ENCODE measurements at regions not wholly inside any gene's neighbourhood (a gene's known extent, or its start where the extent isn't known, plus 50 kb on each side); places are given as distances from the start of the nearest gene placed in this dataset.

DNA sequence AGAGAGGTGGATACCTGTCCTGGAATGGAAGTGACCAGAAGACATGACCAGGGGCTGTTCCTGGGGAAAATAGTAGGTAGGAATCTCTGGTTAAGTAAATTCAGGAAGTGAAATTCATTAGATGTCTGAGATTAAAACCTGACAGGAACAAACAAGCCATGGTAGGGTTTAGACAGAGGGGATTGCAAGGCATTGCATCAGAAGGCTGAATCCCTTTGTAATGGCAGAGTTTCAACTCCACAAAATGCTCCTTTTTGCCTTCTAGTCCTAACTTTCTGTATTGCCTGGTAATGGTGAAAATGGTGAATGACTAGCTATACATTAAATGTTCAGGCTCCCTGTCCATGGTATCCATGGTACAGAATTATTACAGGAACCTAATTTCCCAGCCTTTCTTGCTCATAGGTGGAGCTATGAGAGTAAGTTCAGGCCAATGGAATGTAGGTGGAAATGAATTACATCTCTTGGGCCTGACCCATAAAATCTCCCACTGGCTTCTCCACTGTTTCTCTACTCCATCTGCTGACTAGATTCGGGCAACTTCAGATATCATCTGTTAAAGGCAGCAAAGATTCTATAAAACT, 113.4 kb upstream of the CNTLN start:
- TF ChIP-seq Cebpa-rat (IDR thresholded peaks at IDR 0.05): no peak
- H3K9ac ChIP-seq: no peak overlapping the region
- no peaks in the 10 kb centered on the region for H3K27me3 ChIP-seq
- H4K20me1 ChIP-seq: no peaks in the 10 kb centered on the region
- H3K4me3 ChIP-seq: no peak overlapping the region
- no peaks in the 10 kb centered on the region for H3K36me3 ChIP-seq
- peaks cover 15% of the 10 kb centered on the region for H3K9me3 ChIP-seq
- no peak overlapping the region for H3K4me2 ChIP-seq
- no peaks in the 10 kb centered on the region for H3K4me1 ChIP-seq
- no peak overlapping the region for H3K27ac ChIP-seq

DNA sequence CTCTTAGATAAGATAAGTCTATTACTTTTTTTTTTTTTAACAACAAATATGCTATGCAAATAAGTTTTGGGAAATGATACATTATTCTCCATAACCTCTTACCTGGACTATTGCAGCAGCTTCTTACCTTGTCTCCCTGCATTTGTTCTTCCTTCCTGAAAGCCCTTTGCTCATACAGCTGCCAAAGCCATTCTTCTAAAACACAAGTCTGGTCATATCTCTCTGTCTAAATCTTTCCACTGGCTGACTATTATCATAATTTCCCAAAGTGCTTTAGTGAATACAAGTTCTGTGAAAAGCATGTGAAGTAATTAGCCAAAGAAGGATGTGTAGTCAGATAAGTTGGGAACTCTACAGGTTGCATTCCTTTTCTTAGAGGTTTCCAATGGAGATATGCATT, 115.4 kb upstream of the CNTLN start:
- Histone ChIP-seq H4K20me1 (no peaks in the 10 kb centered on the region), H3K27ac (no peak overlapping the region)

DNA sequence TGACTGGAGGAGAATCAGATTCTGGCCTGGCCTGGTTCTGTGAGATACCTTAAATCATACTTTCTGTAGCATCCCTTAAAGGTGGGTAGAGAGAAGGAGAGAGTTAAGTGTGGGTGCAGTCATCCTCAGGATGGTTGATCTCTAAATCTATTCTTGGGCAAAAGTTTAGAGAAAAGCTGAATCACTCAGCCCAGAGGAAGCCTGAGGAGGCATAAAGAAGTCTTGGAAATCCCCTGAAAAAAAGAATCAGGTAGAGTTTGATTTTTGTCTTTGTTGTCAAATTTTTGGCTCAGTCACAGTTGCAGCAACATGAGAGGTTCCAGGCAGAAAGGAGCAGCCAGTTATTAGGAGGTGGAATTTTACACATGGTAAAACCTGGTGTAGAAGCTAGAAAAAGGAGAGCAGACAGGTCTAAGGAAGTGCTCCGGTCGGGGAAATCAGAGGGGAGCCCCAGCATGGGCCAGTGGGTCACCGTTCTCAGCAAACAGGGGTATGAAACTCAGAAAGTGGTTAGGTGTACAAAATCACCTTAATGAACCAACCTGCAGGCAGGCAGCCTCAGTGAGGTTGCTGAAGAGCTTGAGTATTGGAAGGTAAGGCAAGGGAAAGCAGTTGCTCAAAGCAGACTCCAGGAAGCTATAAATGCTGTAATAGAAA, 116.2 kb upstream of the CNTLN start:
- Histone ChIP-seq H4K20me1 (no peaks in the 10 kb centered on the region), H3K4me1 (no peaks in the 10 kb centered on the region), H3K9ac (no peak overlapping the region), H3K4me2 (no peak overlapping the region), H3K9me3 (peaks cover 4% of the 10 kb centered on the region), H3K36me3 (no peaks in the 10 kb centered on the region), H3K4me3 (no peak overlapping the region), H3K27me3 (no peaks in the 10 kb centered on the region), H3K27ac (no peak overlapping the region)
- TF ChIP-seq Cebpa-rat (IDR thresholded peaks at IDR 0.05): no peak

More for the DNA sequence above, 115.4 kb upstream of the CNTLN start:
- no peak overlapping the region for H3K9ac ChIP-seq
- no peaks in the 10 kb centered on the region for H3K4me1 ChIP-seq
- no peaks in the 10 kb centered on the region for H3K27me3 ChIP-seq
- peaks cover 11% of the 10 kb centered on the region for H3K9me3 ChIP-seq
- no peaks in the 10 kb centered on the region for H3K36me3 ChIP-seq
- no peak overlapping the region for H3K4me3 ChIP-seq
- no peak for TF ChIP-seq Cebpa-rat (IDR thresholded peaks at IDR 0.05)
- H3K4me2 ChIP-seq: no peak overlapping the region

DNA sequence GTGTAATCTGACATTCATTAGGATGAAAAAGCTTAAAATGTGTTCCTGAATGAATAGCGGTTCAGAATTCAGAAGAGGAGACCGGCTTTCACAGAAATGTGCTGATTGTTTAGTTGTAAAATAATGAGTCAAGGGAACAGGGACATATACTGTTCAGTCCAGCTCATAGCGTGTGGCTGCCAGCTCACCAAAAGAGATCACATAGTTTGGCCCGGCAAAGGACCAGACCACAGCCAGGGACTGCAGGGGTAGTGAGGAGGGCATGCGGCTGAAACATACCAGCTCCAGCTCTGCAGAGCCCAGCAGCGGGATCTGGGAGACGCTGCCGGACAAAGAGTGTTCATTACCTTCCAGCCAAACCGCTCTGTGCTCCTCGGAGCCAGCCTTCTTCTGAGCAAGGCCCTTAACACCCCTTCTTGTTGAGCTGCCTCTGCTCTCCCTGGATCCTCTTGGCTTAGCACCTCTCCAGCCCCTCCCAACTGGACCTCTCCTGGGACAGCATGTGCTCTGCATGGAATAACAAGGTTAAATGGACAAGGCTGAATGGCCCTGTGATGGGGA, 116.8 kb upstream of the CNTLN start:
- Histone ChIP-seq H3K9ac (no peak overlapping the region), H3K27ac (no peak overlapping the region), H3K4me1 (no peaks in the 10 kb centered on the region), H3K9me3 (no peaks in the 10 kb centered on the region), H3K4me2 (no peak overlapping the region), H3K27me3 (no peaks in the 10 kb centered on the region), H4K20me1 (no peaks in the 10 kb centered on the region), H3K36me3 (no peaks in the 10 kb centered on the region), H3K4me3 (no peak overlapping the region)
- TF ChIP-seq Cebpa-rat (IDR thresholded peaks at IDR 0.05): no peak

DNA sequence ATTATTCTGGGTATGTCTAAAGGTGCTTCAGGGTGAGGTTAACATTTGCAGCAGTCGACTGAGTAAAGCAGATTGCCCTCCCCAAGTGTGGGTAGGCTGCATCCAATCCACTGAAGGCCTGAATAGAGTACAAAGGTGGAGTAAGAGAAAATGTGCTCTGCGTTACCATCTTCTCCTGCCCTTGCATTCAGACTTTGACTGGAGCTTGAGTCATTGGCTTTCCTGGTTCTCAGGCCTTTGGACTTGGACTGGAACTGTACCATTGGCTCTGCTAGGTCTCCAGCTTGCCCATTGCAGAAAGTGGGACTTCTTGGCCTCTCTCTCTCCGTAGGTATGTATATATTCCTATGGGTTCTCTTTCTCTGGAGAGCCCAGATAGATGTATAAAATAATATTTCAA, 120.9 kb upstream of the CNTLN start:
- Histone ChIP-seq H3K4me2 (no peak overlapping the region), H3K27ac (no peak overlapping the region), H3K4me3 (no peak overlapping the region), H3K9me3 (no peaks in the 10 kb centered on the region), H3K4me1 (no peaks in the 10 kb centered on the region), H3K27me3 (no peaks in the 10 kb centered on the region), H3K36me3 (no peaks in the 10 kb centered on the region), H4K20me1 (no peaks in the 10 kb centered on the region), H3K9ac (no peak overlapping the region)
- TF ChIP-seq Cebpa-rat (IDR thresholded peaks at IDR 0.05): no peak

DNA sequence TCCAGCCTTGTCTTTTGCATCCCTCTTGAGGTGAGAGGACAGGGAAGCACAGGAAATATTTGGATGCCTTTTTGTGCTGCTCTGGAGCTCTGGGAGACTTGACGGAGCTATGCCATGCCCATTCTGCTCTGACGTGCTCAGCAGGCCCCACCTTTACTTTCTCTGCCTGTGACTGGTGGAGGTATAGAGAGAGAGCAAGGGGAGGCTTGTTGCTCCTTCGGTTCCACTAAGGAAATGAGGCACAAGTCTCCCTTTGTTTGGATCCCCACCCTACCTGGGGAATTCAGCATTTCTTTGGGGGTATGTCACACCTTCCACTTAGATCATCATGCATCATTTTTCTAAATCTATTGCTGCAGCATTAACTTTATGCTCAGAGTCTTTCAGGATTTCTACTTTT, 121.8 kb upstream of the CNTLN start:
- no peaks in the 10 kb centered on the region for H3K4me1 ChIP-seq
- no peak overlapping the region for H3K27ac ChIP-seq
- H3K27me3 ChIP-seq: no peaks in the 10 kb centered on the region
- TF ChIP-seq Cebpa-rat (IDR thresholded peaks at IDR 0.05): no peak
- H4K20me1 ChIP-seq: no peaks in the 10 kb centered on the region
- no peak overlapping the region for H3K4me2 ChIP-seq
- H3K9me3 ChIP-seq: no peaks in the 10 kb centered on the region
- no peak overlapping the region for H3K9ac ChIP-seq
- H3K4me3 ChIP-seq: no peak overlapping the region
- H3K36me3 ChIP-seq: no peaks in the 10 kb centered on the region

DNA sequence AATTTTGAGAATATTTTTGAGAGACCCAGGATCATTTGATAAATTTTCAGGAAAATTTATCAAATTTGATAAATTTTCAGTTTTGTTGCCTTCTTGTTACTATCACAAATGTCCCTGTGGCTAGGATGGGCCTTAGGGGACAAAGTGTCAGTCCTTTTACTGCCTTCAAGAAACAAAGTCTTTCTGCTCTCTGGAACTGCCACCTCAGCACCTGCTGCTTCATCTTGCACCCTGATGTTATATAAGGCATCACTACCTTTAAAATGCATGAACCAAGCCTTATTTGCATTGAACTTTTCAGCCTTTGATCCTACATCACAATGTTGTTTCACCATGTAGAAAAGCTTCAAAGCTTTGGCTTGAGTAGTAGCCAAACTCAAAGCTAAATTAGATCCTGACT, 123.0 kb upstream of the CNTLN start:
- Histone ChIP-seq H3K9ac (no peak overlapping the region), H3K27me3 (no peaks in the 10 kb centered on the region), H4K20me1 (no peaks in the 10 kb centered on the region), H3K4me3 (no peak overlapping the region), H3K4me1 (no peaks in the 10 kb centered on the region), H3K36me3 (no peaks in the 10 kb centered on the region), H3K4me2 (no peak overlapping the region), H3K9me3 (no peaks in the 10 kb centered on the region), H3K27ac (no peak overlapping the region)
- no peak for TF ChIP-seq Cebpa-rat (IDR thresholded peaks at IDR 0.05)

DNA sequence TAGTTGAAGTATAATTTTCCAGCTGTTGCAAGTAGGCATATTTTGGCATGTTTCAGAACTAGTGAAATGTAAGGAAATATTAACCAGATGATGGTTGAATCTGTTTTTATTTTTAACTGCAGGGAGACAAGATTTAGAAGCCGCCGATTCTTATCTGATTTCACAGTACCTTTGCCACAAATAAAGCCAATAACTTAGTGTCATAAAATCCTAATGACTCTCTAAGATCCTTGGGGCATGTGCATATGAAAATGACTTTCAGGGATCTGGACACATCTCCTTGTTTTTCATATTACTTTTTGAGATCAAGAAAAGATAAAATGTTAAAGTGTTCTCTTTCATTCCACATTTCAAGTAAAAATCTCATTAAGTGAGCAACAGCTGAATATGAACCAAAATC, 125.8 kb upstream of the CNTLN start:
- no peaks in the 10 kb centered on the region for H4K20me1 ChIP-seq
- H3K4me1 ChIP-seq: no peaks in the 10 kb centered on the region
- H3K9ac ChIP-seq: no peak overlapping the region
- TF ChIP-seq Cebpa-rat (IDR thresholded peaks at IDR 0.05): no peak
- no peak overlapping the region for H3K4me2 ChIP-seq
- no peak overlapping the region for H3K27ac ChIP-seq
- no peak overlapping the region for H3K4me3 ChIP-seq
- no peaks in the 10 kb centered on the region for H3K9me3 ChIP-seq
- H3K27me3 ChIP-seq: no peaks in the 10 kb centered on the region
- no peaks in the 10 kb centered on the region for H3K36me3 ChIP-seq

DNA sequence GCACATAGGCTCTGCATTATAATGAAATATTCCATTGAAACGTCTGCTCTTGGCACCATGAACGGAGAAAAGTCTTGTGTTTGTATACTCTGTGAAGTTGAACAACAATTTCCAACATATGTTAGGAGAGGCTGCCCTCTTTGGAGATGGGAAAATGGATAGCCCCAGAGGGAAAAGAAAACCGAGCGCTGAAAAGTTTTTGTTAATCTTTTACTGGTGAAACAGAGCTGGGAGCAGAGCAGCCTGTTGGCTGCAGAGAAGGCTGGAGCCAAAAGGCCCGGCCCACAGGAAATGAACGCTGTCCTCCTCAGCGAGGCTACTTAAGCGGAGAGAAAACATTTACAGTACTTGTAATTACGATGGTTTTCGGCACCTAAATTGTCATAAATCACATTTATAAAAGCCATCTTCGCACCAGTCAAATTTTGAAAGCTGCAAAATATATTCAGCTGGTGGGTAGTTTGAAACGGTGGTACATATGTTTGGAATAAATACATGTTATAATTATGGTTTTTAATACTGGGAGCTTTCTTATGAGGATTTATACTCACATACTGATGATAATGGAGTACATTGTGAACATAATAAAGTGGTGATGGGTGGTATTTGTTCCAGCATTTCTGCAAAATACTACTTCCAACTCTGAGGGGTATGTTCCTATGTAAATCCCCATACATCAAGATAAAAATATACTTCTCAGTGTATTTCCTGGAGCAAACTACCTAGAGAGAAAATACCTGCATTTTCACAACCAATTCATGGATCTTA, 129.6 kb upstream of the CNTLN start:
- H3K4me3 ChIP-seq: no peak overlapping the region

DNA sequence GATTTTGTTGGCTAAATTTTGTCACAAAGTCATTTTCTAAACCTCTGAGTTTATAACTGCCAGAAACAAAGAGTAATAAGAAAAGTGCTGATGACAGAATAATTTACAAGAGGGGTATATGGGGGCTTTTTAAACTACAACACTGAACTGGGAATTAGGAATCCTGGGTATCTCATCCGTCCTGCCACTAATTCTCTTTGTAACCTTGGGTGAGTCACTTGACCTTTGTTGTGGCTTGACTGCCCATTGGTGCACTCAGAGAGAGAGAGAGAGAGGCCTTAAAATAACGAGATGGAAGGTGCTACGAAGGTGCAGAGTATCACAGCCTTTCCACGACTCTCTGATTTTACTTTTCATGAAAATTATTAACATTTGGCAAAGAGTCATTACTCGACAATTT, 130.3 kb upstream of the CNTLN start:
- H3K4me2 ChIP-seq: no peak overlapping the region
- H3K27ac ChIP-seq: no peak overlapping the region
- H4K20me1 ChIP-seq: no peaks in the 10 kb centered on the region
- H3K9ac ChIP-seq: no peak overlapping the region
- H3K9me3 ChIP-seq: no peaks in the 10 kb centered on the region
- no peaks in the 10 kb centered on the region for H3K27me3 ChIP-seq
- no peak for TF ChIP-seq Cebpa-rat (IDR thresholded peaks at IDR 0.05)
- H3K36me3 ChIP-seq: no peaks in the 10 kb centered on the region
- no peak overlapping the region for H3K4me3 ChIP-seq
- H3K4me1 ChIP-seq: no peaks in the 10 kb centered on the region

More for the DNA sequence above, 129.6 kb upstream of the CNTLN start:
- H3K4me2 ChIP-seq: no peak overlapping the region
- H3K27me3 ChIP-seq: no peaks in the 10 kb centered on the region
- H3K4me1 ChIP-seq: no peaks in the 10 kb centered on the region
- TF ChIP-seq Cebpa-rat (IDR thresholded peaks at IDR 0.05): no peak
- H4K20me1 ChIP-seq: no peaks in the 10 kb centered on the region
- H3K36me3 ChIP-seq: no peaks in the 10 kb centered on the region
- H3K9ac ChIP-seq: no peak overlapping the region
- H3K9me3 ChIP-seq: no peaks in the 10 kb centered on the region
- no peak overlapping the region for H3K27ac ChIP-seq
